Mesothelial cell of epicardium (in vitro differentiated cells): ENCODE measurements at regions not wholly inside any gene's neighbourhood (a gene's known extent, or its start where the extent isn't known, plus 50 kb on each side); places are given as distances from the start of the nearest gene placed in this dataset.

Experiments used
- DNase-seq, 2 experiments: peaks; one replicate each; pipeline ENCODE4 v3.0.0; 2021; ENCODE audit warnings: low spot score in 2 of 2; ENCODE audit not compliant: unreplicated experiment in 2 of 2
- H3K27ac Mint-ChIP-seq: 2 replicates; pipeline ENCODE4 v1.8.0; 2021; ENCODE audit warnings: mixed read lengths
- H3K27me3 Mint-ChIP-seq: 2 replicates; pipeline ENCODE4 v1.8.0; 2021; ENCODE audit warnings: low read depth, mixed read lengths
- H3K36me3 Mint-ChIP-seq: 2 replicates; pipeline ENCODE4 v1.8.0; 2021; ENCODE audit warnings: mixed read lengths
- H3K4me1 Mint-ChIP-seq: 2 replicates; pipeline ENCODE4 v1.8.0; 2021; ENCODE audit warnings: mixed read lengths
- H3K4me3 Mint-ChIP-seq: 2 replicates; pipeline ENCODE4 v1.8.0; 2021; ENCODE audit warnings: mild to moderate bottlenecking, moderate library complexity, mixed read lengths
- H3K9me3 Mint-ChIP-seq: 2 replicates; pipeline ENCODE4 v1.8.0; 2021; ENCODE audit warnings: mixed read lengths
- CTCF ChIP-seq: fragments of 200-600 bp; sonication (generic); IDR thresholded peaks from one replicate; pipeline ENCODE4 v1.5.0; 2021; ENCODE audit warnings: antibody characterized with exemption; ENCODE audit not compliant: unreplicated experiment

- Mint-ChIP-seq H3K27ac (no peak overlapping the region), H3K4me3 (no peak overlapping the region), H3K9me3 (peaks cover 28% of the 10 kb centered on the region), H3K36me3 (peaks cover under 1% of the 10 kb centered on the region), H3K4me1 (peaks cover 13% of the 10 kb centered on the region), H3K27me3 (no peaks in the 10 kb centered on the region)
- TF ChIP-seq CTCF: no peak
- no peak for DNase-seq
Measured at GRCh38 chr4:31983677-31984076, 1263.5 kb downstream of the PCDH7 start.

- no peak for TF ChIP-seq CTCF
- no peak overlapping the region for H3K4me3 Mint-ChIP-seq
- peaks cover 26% of the 10 kb centered on the region for H3K9me3 Mint-ChIP-seq
- peaks cover 13% of the 10 kb centered on the region for H3K4me1 Mint-ChIP-seq
- peaks cover 2% of the 10 kb centered on the region for H3K36me3 Mint-ChIP-seq
- DNase-seq: no peak
- H3K27me3 Mint-ChIP-seq: no peaks in the 10 kb centered on the region
- no peak overlapping the region for H3K27ac Mint-ChIP-seq
Measured at GRCh38 chr4:31984872-31985271, 1264.7 kb downstream of the PCDH7 start.

- H3K36me3 Mint-ChIP-seq: no peaks in the 10 kb centered on the region
- no peaks in the 10 kb centered on the region for H3K9me3 Mint-ChIP-seq
Measured at GRCh38 chr4:31995943-31996901, 1276.1 kb downstream of the PCDH7 start.

GRCh38 chr4:31998807-31999206 lies 1278.6 kb downstream of the PCDH7 start:
- no peak for DNase-seq
- H3K4me1 Mint-ChIP-seq: peaks cover 14% of the 10 kb centered on the region
- H3K4me3 Mint-ChIP-seq: no peak overlapping the region
- no peaks in the 10 kb centered on the region for H3K36me3 Mint-ChIP-seq
- H3K9me3 Mint-ChIP-seq: no peaks in the 10 kb centered on the region
- no peak overlapping the region for H3K27ac Mint-ChIP-seq
- no peak for TF ChIP-seq CTCF
- H3K27me3 Mint-ChIP-seq: no peaks in the 10 kb centered on the region

More at GRCh38 chr4:31995943-31996901, 1276.1 kb downstream of the PCDH7 start:
- TF ChIP-seq CTCF: no peak
- Mint-ChIP-seq H3K27me3 (no peaks in the 10 kb centered on the region), H3K4me1 (peaks cover 4% of the 10 kb centered on the region), H3K27ac (no peak overlapping the region), H3K4me3 (no peak overlapping the region)
- no peak for DNase-seq

- peaks cover 14% of the 10 kb centered on the region for H3K4me1 Mint-ChIP-seq
- no peaks in the 10 kb centered on the region for H3K27me3 Mint-ChIP-seq
- DNase-seq: no peak
- no peak overlapping the region for H3K4me3 Mint-ChIP-seq
- H3K9me3 Mint-ChIP-seq: no peaks in the 10 kb centered on the region
- no peaks in the 10 kb centered on the region for H3K36me3 Mint-ChIP-seq
- H3K27ac Mint-ChIP-seq: peak overlapping the region; percentile 68
- no peak for TF ChIP-seq CTCF
Measured at GRCh38 chr4:31999848-32000247, 1279.7 kb downstream of the PCDH7 start.
